Neural progenitor cell (in vitro differentiated cells): ENCODE measurements at regions not wholly inside any gene's neighbourhood (a gene's known extent, or its start where the extent isn't known, plus 50 kb on each side); places are given as distances from the start of the nearest gene placed in this dataset.

ENCODE experiments used
- CTCF ChIP-seq: fragments of 200-600 bp; sonication (generic); IDR thresholded peaks from 2 replicates; pipeline ENCODE4 v1.5.1; 2017; ENCODE audit warnings: antibody characterized with exemption, mild to moderate bottlenecking
- EZH2phosphoT487 ChIP-seq: fragments of 200-600 bp; sonication (generic); IDR thresholded peaks from 2 replicates; pipeline ENCODE4 v1.6.1; 2017; ENCODE audit warnings: antibody characterized with exemption

GRCh38 chr5:161023551-161023950 is 171.5 kb upstream of the ATP10B start:
- TF ChIP-seq CTCF, result no peak
- TF ChIP-seq EZH2phosphoT487, result no peak
